Left lung (tissue), 4 donors: ENCODE measurements at regions not wholly inside any gene's neighbourhood (a gene's known extent, or its start where the extent isn't known, plus 50 kb on each side); places are given as distances from the start of the nearest gene placed in this dataset.

ENCODE experiments used
- ATAC-seq: fragments of 200-7000 bp; cut with Tn5 transposase; one replicate; pipeline ENCODE4 v1.9.1; 2020; ENCODE audit warnings: moderate library complexity
- DNase-seq, 4 donors: peaks; one replicate each; pipeline ENCODE4 v3.0.0-alpha.2; 2013 to 2020
- H3K27ac ChIP-seq, 2 donors: fragments of 200-600 bp; sonication (generic) in 1 of 2; one replicate each; pipeline versions ENCODE4 v1.5.0 to v1.8.0; 2020 to 2021
- H3K27me3 ChIP-seq, 2 donors: fragments of 200-600 bp; sonication (generic) in 1 of 2; one replicate each; pipeline versions ENCODE4 v1.5.0 to v1.8.0; 2020 to 2021
- H3K36me3 ChIP-seq, 2 donors: fragments of 200-600 bp; sonication (generic) in 1 of 2; one replicate each; pipeline versions ENCODE4 v1.5.0 to v1.8.0; 2020 to 2021
- H3K4me1 ChIP-seq, 2 donors: fragments of 200-600 bp; one replicate each; pipeline ENCODE4 v1.8.0; 2021
- H3K4me3 ChIP-seq, 2 donors: fragments of 200-600 bp; sonication (generic) in 1 of 2; one replicate each; pipeline versions ENCODE4 v1.5.0 to v1.8.0; 2020 to 2021; ENCODE audit warnings: mild to moderate bottlenecking in 1 of 2
- H3K9me3 ChIP-seq, 2 donors: fragments of 200-600 bp; sonication (generic) in 1 of 2; one replicate each; pipeline versions ENCODE4 v1.5.0 to v1.8.0; 2020 to 2021
- intact Hi-C, 2 donors: fragments of 100-400 bp; cut with DNase I; formaldehyde crosslinking; loops; one replicate each; pipeline versions ENCODE4 v1.11.2 to v1.14.2; 2022
- TF ChIP-seq, protein P1 (sequence below), 2 donors: fragments of 200-600 bp; sonication (generic) in 1 of 2; IDR thresholded peaks; one replicate each; pipeline versions ENCODE4 v1.5.0 to v1.8.0; 2021; ENCODE audit warnings: antibody characterized with exemption in 2 of 2
- donor health status: DM: no; HTN: yes; CAD: no.
- donor health status: DM: no; HTN: no; CAD: no.

DNA sequence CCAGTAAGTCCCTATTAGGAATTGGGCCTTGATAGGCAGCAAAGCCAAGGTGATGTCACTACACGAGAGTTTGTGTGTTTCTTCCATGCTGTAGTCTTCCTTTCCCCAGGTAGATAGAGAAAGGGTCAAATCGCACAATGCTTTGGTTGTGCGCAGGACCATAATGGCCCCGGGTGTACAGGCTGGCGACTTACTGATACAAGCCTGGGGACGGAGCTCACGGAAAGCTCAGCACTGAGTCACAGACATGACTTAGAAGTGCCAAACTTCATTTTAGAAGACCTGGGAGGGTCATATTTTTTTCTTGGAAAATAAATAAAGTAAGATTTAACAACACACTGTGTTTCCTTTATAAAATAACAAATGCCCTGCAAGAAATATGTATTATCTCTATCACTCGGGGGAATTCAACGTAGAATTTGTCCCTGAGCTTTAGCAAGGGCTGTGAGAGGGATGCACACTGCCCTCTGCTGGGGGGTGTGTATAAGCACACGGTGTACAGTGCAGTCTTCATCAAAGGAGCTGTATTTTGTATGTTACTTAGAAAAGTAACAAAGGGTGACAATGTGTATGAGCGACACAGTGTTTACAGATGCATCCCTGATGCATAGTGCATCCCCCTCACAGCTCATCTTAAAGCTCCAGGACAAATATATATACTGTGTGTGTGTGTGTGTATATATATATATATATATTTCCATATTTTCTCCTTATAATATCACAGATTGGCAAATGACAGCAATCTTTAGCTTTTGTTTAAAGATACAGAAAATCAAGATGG, 254.5 kb upstream of the VEGFC start:
- no peak overlapping the region for H3K27ac ChIP-seq
- TF ChIP-seq, protein P1, sequence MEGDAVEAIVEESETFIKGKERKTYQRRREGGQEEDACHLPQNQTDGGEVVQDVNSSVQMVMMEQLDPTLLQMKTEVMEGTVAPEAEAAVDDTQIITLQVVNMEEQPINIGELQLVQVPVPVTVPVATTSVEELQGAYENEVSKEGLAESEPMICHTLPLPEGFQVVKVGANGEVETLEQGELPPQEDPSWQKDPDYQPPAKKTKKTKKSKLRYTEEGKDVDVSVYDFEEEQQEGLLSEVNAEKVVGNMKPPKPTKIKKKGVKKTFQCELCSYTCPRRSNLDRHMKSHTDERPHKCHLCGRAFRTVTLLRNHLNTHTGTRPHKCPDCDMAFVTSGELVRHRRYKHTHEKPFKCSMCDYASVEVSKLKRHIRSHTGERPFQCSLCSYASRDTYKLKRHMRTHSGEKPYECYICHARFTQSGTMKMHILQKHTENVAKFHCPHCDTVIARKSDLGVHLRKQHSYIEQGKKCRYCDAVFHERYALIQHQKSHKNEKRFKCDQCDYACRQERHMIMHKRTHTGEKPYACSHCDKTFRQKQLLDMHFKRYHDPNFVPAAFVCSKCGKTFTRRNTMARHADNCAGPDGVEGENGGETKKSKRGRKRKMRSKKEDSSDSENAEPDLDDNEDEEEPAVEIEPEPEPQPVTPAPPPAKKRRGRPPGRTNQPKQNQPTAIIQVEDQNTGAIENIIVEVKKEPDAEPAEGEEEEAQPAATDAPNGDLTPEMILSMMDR (IDR thresholded peaks at IDR 0.05): peak; percentile 67 to 74
- H3K27me3 ChIP-seq: no peaks in the 10 kb centered on the region
- ATAC-seq (peak; percentile 97), DNase-seq (peak in 3 of 4 donors; percentile 57 to 81 (median 59))
- no peaks in the 10 kb centered on the region for H3K9me3 ChIP-seq
- no peaks in the 10 kb centered on the region for H3K36me3 ChIP-seq
- intact Hi-C loops: loop anchor here in 1 of 2 donors (10.0 kb wide), 1 partner anchor 662 kb away; no protein-coding TSS in a partner anchor
- H3K4me1 ChIP-seq: no peaks in the 10 kb centered on the region
- no peak overlapping the region for H3K4me3 ChIP-seq

DNA sequence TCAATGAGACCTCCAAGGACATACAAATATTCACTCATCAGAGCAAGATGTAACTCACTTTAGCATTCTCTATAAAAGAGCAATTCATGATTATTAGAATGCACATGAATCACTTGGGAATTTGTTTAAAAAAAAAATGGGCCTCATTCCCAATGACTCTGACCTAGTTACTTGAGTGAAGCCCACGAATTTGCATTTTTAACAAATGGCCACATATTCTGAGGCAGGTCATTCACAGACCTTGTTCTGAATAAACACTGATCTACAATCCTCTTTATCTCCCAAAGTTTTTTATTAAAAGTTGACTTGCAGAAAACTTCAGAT, 255.1 kb upstream of the VEGFC start:
- Histone ChIP-seq H3K27me3 (no peaks in the 10 kb centered on the region), H3K4me3 (no peak overlapping the region), H3K36me3 (no peaks in the 10 kb centered on the region), H3K9me3 (no peaks in the 10 kb centered on the region), H3K4me1 (no peaks in the 10 kb centered on the region), H3K27ac (no peak overlapping the region)
- no peak for DNase-seq
- no peak for ATAC-seq
- intact Hi-C loops: loop anchor here in 1 of 2 donors (10.0 kb wide), 1 partner anchor 663 kb away; no protein-coding TSS in a partner anchor
- TF ChIP-seq, protein P1 (IDR thresholded peaks at IDR 0.05): no peak

GRCh38 chr4:177051473-177052060, 258.1 kb upstream of the NEIL3 start:
- TF ChIP-seq, protein P1 (IDR thresholded peaks at IDR 0.05): peak; percentile 14 to 24
- H3K4me1 ChIP-seq: no peaks in the 10 kb centered on the region
- no peaks in the 10 kb centered on the region for H3K9me3 ChIP-seq
- no peak overlapping the region for H3K27ac ChIP-seq
- no peaks in the 10 kb centered on the region for H3K36me3 ChIP-seq
- ATAC-seq: peak; percentile 71
- H3K27me3 ChIP-seq: no peaks in the 10 kb centered on the region
- no peak for DNase-seq
- intact Hi-C loops: no loop called here
- H3K4me3 ChIP-seq: no peak overlapping the region

DNA sequence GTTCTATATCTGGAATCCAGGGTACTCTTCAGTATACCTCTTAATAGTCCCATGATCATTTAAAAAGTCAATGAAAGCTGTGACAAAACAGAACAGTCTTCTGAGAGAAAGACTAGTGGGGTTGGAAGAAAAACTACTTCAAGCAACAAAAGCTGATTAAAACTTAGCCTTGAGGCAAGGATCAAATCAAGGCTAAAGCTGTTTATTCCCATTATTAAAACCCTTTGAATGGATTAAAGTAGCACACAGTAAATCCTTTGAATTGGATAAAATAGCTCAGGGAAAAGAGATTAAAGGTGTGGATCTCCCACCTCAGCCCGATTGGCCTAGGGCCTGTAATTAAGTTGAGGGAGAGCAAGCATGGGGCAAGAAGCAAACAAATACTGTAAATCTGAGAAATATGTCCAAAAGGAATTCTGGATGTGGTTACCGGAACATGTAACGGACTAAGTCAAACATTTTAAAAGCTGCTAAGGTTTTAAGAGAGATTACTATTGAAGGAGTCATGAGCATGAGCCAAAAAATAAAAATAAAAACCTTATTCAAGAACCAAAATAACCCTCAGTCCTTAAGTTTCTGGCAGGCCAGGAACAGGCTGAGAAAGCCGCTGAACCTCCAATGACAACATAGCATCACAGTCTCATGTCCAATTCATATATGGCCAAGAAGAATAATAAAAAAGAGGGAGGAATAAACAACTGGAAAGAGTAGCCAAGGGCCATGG, 257.3 kb upstream of the NEIL3 start:
- H3K4me3 ChIP-seq: no peak overlapping the region
- H3K27me3 ChIP-seq: no peaks in the 10 kb centered on the region
- intact Hi-C loops: no loop called here
- no peaks in the 10 kb centered on the region for H3K9me3 ChIP-seq
- ATAC-seq: no peak
- H3K4me1 ChIP-seq: no peaks in the 10 kb centered on the region
- DNase-seq: no peak
- TF ChIP-seq, protein P1 (IDR thresholded peaks at IDR 0.05): no peak
- no peaks in the 10 kb centered on the region for H3K36me3 ChIP-seq
- no peak overlapping the region for H3K27ac ChIP-seq

- intact Hi-C loops: no loop called here
- no peaks in the 10 kb centered on the region for H3K27me3 ChIP-seq
- DNase-seq: no peak
- TF ChIP-seq, protein P1 (IDR thresholded peaks at IDR 0.05): no peak
- ATAC-seq: no peak
- H3K4me1 ChIP-seq: no peaks in the 10 kb centered on the region
- H3K36me3 ChIP-seq: no peaks in the 10 kb centered on the region
- H3K4me3 ChIP-seq: no peak overlapping the region
- no peak overlapping the region for H3K27ac ChIP-seq
- no peaks in the 10 kb centered on the region for H3K9me3 ChIP-seq
Observed at GRCh38 chr4:177057186-177057585, 252.5 kb upstream of the NEIL3 start.
